ENCODE measurements at regions not wholly inside any gene's neighbourhood (a gene's known extent, or its start where the extent isn't known, plus 50 kb on each side); places are given as distances from the start of the nearest gene placed in this dataset.

- intact Hi-C loops (cut with DNase I): no loop called here
- no peak for DNase-seq
- Histone ChIP-seq H3K27me3 (no peaks in the 10 kb centered on the region), H3K4me3 (replicated peaks in 1 of 3) (no peak overlapping the region), H3K9me3 (no peaks in the 10 kb centered on the region), H3K27ac (no peak overlapping the region), H3K4me1 (no peaks in the 10 kb centered on the region), H3K36me3 (no peaks in the 10 kb centered on the region)
- 79 to 92% methylated on average over 4 of the region's 4 CpGs for WGBS, 2 donors
- TF ChIP-seq, protein P1, sequence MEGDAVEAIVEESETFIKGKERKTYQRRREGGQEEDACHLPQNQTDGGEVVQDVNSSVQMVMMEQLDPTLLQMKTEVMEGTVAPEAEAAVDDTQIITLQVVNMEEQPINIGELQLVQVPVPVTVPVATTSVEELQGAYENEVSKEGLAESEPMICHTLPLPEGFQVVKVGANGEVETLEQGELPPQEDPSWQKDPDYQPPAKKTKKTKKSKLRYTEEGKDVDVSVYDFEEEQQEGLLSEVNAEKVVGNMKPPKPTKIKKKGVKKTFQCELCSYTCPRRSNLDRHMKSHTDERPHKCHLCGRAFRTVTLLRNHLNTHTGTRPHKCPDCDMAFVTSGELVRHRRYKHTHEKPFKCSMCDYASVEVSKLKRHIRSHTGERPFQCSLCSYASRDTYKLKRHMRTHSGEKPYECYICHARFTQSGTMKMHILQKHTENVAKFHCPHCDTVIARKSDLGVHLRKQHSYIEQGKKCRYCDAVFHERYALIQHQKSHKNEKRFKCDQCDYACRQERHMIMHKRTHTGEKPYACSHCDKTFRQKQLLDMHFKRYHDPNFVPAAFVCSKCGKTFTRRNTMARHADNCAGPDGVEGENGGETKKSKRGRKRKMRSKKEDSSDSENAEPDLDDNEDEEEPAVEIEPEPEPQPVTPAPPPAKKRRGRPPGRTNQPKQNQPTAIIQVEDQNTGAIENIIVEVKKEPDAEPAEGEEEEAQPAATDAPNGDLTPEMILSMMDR (IDR thresholded peaks at IDR 0.05): no peak
- TF ChIP-seq POLR2A (IDR thresholded peaks at IDR 0.05): no peak
Observed at GRCh38 chr2:226329180-226329579, 470.4 kb downstream of the IRS1 start.

GRCh38 chr2:226327830-226328229 is 471.8 kb downstream of the IRS1 start:
- no peaks in the 10 kb centered on the region for H3K4me1 ChIP-seq
- DNase-seq: no peak
- no peaks in the 10 kb centered on the region for H3K36me3 ChIP-seq
- H3K4me3 ChIP-seq (replicated peaks in 1 of 3): no peak overlapping the region
- H3K9me3 ChIP-seq: no peaks in the 10 kb centered on the region
- no peaks in the 10 kb centered on the region for H3K27me3 ChIP-seq
- intact Hi-C loops (cut with DNase I): no loop called here
- H3K27ac ChIP-seq: no peak overlapping the region
- 93 to 96% methylated on average over 4 of the region's 4 CpGs for WGBS, 2 donors
- TF ChIP-seq POLR2A (IDR thresholded peaks at IDR 0.05): no peak
- TF ChIP-seq, protein P1 (IDR thresholded peaks at IDR 0.05): no peak

GRCh38 chr2:226325526-226325925 is 474.1 kb downstream of the IRS1 start:
- Histone ChIP-seq H3K9me3 (no peaks in the 10 kb centered on the region), H3K27ac (no peak overlapping the region), H3K4me1 (peaks cover 4 to 6% of the 10 kb centered on the region in 2 donors), H3K4me3 (replicated peaks in 1 of 3) (no peak overlapping the region), H3K27me3 (no peaks in the 10 kb centered on the region), H3K36me3 (no peaks in the 10 kb centered on the region)
- intact Hi-C loops (cut with DNase I): no loop called here
- TF ChIP-seq, protein P1 (IDR thresholded peaks at IDR 0.05): no peak
- DNase-seq: no peak

DNA sequence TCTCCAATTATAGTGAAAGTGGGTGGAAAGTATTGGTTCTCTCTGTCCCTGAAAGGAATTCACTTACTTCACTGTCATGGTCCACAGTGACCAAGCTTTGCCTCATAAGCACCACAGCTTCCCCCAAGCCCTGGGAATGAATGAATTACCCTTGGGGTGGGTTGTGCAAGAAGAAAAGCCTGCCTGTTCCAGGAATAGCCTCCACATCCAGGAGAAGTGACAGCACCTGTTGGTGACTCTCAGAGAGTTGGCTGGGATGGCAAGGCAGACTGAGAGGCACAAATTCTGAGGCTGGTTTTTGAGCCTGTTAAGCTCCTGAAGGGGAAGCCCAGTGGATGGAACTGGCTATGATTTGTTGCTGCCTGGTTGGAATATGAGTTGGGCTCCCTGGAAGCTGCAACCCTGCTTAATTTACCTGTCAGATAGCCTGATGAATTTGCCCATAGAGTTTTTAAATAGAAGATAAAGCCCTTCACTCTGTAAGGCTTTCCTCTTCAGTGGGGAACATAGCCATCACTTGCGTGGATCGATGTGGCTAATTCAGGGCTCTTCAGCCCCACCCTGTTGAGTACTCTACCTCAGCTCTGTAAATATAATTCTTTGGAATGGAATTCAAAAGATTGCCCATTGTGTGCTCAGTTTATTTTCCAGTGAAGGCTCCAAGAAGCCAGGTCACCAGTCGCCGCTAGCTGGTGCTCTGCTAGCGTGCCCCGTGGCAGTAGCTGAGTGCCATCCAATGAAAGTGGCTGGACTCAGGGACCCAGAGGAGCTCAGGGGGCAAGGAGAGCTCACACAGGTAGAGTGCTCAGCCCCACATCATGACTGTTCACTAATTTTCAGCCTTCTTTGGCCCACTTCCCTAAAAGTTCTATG is 479.3 kb downstream of the IRS1 start:
- H3K36me3 ChIP-seq: no peaks in the 10 kb centered on the region
- peak overlapping the region; percentile 30 to 75 (median 75) for H3K27ac ChIP-seq

GRCh38 chr2:226317970-226318369 is 481.6 kb downstream of the IRS1 start:
- Histone ChIP-seq H3K27me3 (no peaks in the 10 kb centered on the region), H3K36me3 (no peaks in the 10 kb centered on the region), H3K4me3 (replicated peaks in 1 of 3) (no peak overlapping the region), H3K4me1 (peaks cover 16 to 21% of the 10 kb centered on the region in 2 donors), H3K9me3 (no peaks in the 10 kb centered on the region), H3K27ac (no peak overlapping the region)
- no peak for DNase-seq
- intact Hi-C loops (cut with DNase I): no loop called here
- no peak for TF ChIP-seq POLR2A (IDR thresholded peaks at IDR 0.05)
- TF ChIP-seq, protein P1 (IDR thresholded peaks at IDR 0.05): no peak
- WGBS, 2 donors: 77 to 92% methylated on average over 2 of the region's 2 CpGs

More for the DNA sequence above, 479.3 kb downstream of the IRS1 start:
- peak; percentile 74 to 78 for DNase-seq
- 45 to 52% methylated on average over 6 of the region's 6 CpGs for WGBS, 2 donors
- Histone ChIP-seq H3K4me1 (peaks cover 16 to 21% of the 10 kb centered on the region in 2 donors), H3K27me3 (no peaks in the 10 kb centered on the region), H3K4me3 (replicated peaks in 1 of 3) (no peak overlapping the region), H3K9me3 (no peaks in the 10 kb centered on the region)
- TF ChIP-seq POLR2A (IDR thresholded peaks at IDR 0.05): peak in 1 of 2 donors; percentile 45
- TF ChIP-seq, protein P1 (IDR thresholded peaks at IDR 0.05): peak in 5 of 6 experiments; percentile 32 to 62 (median 49)
- intact Hi-C loops (cut with DNase I): no loop called here
